Right forelimb (tissue), 1 donor: ENCODE measurements at regions not wholly inside any gene's neighbourhood (a gene's known extent, or its start where the extent isn't known, plus 50 kb on each side); places are given as distances from the start of the nearest gene placed in this dataset.

ENCODE experiments used
- DNase-seq: peaks from one replicate; pipeline ENCODE4 v3.0.0-alpha.2; 2018

- DNase-seq, result no peak
These were observed 129.0 kb downstream of the TAF11L14 start for GRCh38 chr5:17763301-17763700.

- no peak for DNase-seq
These were observed 131.8 kb downstream of the TAF11L14 start for GRCh38 chr5:17766031-17766430.

GRCh38 chr5:17769277-17769676 is 135.0 kb downstream of the TAF11L14 start:
- DNase-seq, result no peak

- DNase-seq, result no peak
These were observed 138.0 kb downstream of the TAF11L14 start for GRCh38 chr5:17772232-17772631.

DNA sequence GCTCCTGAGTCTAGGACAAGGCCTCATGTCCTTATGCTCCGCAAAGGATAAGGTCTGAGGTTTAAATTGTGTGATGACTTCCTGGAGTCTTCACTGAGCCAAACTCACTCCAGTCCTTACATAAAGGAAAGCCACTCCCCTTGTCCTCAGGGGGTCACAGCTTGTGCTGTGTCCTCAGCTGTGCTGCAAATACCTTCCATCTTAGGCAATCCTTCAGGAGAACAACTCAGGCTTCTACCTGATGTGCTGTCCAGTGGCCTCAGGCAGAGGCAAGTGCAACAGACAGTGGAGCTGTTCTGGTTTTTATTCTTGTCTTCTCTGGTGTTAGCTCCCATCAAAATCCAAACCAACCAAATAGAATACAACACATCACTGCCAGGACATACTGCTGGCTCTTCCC is 151.5 kb downstream of the TAF11L14 start:
- no peak for DNase-seq

DNA sequence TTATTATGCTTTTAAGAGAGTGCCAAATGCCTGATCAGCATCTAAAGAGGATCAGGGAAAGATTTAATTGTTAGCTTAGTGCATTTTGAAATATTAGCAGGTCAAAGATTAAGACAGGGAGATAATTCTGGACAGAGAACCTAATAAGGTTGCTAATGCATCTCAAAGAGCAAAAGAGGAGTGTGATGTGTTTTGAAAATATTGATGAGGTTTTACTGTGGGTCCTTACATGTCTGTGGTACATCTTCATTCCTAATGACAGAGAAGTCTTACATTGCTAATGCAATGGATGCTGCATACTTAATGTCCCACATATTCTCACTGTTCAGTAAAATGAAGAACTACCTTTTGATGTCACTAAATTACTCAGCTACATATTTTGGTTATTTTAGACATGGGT is 154.1 kb downstream of the TAF11L14 start:
- no peak for DNase-seq

GRCh38 chr5:17794201-17794600 is 159.9 kb downstream of the TAF11L14 start:
- no peak for DNase-seq

- no peak for DNase-seq
These were observed 160.6 kb downstream of the TAF11L14 start for GRCh38 chr5:17794815-17795214.

GRCh38 chr5:17796142-17796541 is 161.9 kb downstream of the TAF11L14 start:
- no peak for DNase-seq

DNA sequence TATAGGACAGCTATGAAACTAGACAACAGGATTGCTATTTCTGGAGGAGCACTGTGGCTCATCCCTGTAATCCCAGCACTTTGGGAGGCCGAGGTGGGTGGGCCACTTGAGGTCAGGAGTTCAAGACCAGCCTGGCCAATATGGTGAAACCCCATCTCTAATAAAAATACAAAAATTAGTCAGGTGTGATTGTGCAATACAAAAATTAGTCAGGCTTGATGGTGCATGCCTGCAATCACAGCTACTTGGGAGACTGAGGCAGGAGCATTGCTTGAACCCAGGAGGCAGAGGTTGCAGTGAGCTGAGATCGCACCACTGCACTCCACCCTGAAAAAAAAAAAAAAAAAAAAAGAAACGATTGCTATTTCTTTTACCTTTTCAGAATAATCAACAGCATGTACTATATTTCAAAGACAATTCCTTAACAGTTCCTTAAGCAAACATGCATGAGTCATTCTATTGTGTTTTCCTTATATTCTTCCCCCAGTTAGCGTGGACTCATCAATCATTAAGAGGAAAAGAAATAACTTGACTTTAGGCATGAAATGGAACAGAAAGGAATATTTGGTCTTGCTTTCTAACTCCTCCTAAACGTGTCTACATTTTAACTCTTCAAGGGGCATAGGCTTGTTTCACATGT is 162.6 kb downstream of the TAF11L14 start:
- DNase-seq, result no peak

- DNase-seq, result no peak
These were observed 165.3 kb downstream of the TAF11L14 start for GRCh38 chr5:17799521-17799920.

DNA sequence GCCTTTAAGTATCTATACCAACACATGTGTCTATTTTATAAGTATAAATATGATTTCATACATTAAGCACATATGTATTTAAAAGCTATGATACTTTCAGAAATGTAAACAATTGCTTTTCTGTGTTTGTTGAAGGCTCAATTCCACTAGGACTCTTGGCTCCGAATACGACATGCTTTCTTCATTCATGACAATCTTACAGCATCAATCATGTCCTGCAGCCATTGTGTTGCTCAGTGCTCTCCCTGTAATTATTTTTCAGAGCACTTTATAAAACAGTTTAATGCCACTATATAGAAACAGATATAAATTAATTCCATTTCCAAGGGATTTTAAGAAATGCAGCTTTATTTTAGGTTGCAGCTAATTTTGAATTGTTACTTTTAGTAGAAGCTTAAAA is 167.3 kb downstream of the TAF11L14 start:
- DNase-seq, result no peak

GRCh38 chr5:17802256-17802655 is 168.0 kb downstream of the TAF11L14 start:
- no peak for DNase-seq

DNA sequence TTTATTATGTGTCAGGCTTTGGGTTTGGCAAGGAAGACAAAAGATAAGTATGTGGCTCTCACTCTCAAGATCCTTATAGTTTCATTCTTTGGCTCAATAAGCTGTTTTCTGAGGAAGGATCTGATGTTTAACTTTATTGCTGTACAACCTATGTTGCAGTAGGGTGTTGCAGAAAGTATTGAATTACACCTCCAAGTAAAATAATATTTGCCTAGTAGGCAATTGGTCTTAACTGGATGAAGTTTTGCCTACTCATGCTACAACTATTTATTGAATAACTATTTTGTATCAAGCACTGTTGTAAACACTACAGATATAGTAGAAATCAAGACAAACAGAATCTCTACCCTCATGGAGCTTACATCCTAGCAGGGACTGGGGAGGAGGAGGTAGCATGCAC is 169.7 kb downstream of the TAF11L14 start:
- DNase-seq, result no peak

DNA sequence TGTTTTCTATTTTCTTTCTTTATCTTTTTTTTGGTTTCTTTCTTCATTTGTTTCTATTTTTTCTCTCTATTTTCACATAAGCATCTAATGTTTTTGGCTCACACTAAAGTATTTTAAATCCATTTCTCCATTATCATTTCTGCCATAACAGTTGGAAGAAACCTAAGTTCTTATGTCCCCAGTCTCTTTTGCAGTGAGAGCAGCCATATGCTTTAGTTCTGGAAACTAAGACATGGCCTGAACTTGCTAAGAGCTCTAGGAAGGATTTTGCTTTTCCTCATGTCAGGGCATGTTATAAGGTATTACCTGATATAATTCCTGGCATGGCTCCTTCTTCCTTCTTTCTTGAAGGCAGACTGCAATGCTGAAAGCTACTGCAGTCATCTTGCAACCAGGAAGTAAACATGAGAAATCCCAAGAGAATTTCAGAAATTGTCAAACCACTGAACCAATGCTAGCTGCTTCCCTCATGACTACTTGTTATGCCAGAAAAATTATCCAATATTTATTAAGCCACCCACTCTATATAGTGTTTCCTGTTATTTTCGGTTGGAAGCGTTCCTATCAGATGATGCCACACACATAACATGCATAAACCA is 171.1 kb downstream of the TAF11L14 start:
- no peak for DNase-seq

DNA sequence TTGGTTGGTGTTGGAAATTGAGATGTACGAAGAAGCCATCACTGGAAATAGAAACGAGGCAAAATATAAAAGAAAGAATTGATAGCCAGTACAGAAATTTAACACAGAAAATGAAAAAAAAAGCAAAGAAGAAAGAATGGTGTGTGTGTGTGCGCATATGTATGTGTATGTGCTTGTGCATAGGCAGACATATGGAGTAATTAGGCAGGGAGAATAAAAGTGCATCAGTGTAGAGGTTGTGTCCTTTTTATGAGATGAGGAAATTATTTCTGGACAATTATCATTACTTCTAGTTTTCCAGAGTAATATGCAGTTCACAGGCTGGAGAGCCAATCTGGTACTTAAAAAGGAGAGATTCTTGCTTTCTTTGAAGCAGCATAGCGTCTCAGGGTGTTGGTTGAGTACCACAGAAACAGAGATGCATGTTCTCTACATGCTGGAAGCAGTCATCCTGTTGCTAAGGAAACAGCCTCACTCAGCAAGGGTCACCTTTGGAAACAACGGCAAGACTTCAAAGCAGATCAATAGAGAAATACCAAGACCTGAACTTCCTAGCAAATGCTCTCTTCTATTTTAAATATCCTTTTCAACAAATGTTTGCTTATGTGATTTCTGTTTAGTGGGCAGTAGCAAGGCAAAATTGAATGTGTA is 172.7 kb downstream of the TAF11L14 start:
- no peak for DNase-seq

DNA sequence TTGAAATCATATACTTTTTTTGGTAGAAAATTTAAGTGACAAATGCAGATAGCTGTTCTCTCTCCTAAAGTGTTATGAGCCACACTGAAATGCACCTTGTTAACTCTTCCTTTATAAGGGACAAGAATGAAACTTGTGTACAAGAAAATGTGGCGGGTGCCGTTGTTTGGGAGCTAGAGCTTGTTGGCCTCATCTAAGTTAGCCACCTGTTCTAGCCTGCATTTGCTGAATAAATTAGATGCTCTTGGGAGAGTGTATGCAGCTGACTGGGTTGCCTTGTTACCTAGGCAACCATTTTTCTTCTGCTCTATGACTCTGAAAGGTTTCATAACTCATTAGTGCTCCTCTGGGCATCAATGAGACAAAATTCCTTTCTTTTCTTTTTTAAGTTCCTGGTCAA is 174.3 kb downstream of the TAF11L14 start:
- DNase-seq, result no peak

- no peak for DNase-seq
These were observed 176.5 kb downstream of the TAF11L14 start for GRCh38 chr5:17810734-17811133.

- no peak for DNase-seq
These were observed 179.0 kb downstream of the TAF11L14 start for GRCh38 chr5:17813214-17813613.

DNA sequence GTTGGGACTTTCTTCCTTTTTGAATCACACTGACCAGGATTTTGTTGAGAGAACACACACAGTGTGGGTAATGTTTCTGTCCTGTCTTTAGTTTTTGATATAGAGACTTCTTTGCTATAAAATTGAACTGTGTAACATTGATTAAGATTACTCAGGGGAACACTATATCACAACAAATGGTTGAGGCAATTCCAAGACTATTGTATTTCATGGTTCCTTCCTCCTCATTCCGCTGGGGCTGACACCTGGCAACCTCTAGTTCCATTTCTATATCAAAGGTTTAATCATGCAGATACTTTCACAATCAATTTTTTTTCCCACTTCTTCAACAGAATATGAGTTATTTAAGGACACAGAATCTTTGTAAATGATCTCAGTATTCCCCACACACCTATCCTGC is 182.2 kb downstream of the TAF11L14 start:
- no peak for DNase-seq

DNA sequence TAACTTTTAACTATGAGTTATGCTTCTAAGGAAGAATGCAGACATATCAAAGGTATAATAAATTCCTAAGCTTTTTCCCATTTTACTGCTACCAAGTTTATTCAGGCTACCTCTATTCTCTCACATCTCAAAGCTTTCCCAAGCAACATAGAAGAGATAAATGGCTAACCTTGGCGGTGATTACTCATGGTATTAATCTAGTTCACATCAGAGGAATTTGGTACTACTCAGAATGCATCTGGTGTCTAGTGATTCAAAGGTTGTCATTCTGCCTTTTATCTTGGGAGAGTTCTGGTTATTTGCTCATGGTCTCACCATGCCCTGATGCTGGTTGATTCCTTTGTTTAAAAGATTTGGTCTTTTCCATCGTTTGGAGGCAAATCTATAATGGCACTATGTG is 182.7 kb downstream of the TAF11L14 start:
- no peak for DNase-seq

- no peak for DNase-seq
These were observed 183.7 kb downstream of the TAF11L14 start for GRCh38 chr5:17817990-17818389.

GRCh38 chr5:17819783-17820182 is 185.5 kb downstream of the TAF11L14 start:
- no peak for DNase-seq

GRCh38 chr5:17828681-17829080 is 194.4 kb downstream of the TAF11L14 start:
- no peak for DNase-seq

DNA sequence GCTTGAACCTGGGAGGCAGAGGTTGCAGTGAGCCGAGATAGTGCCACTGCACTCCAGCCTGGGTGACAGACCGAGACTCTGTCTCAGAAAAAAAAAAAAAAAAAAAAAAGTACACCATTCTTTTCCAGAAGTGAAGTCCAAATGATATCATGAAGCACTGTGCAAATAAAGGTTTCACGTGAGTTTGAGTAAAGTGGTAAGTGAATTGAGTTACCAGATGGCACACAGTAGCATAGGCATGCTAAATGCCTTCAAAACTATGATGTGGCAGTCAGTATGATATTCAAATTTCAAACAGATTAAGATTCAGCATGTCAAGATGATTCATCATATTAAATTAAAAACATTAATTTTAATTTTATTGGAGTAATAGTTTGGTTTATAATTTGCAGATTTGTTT is 195.2 kb downstream of the TAF11L14 start:
- no peak for DNase-seq
